GM21619 (cell line): ENCODE measurements at regions not wholly inside any gene's neighbourhood (a gene's known extent, or its start where the extent isn't known, plus 50 kb on each side); places are given as distances from the start of the nearest gene placed in this dataset.
"Not testable (repeated sequence)": the region's sequence is repeated elsewhere in the genome, so short reads cannot be mapped to it uniquely, and the experiment has no call there.

ENCODE experiments used
- ATAC-seq: cut with Tn5 transposase; IDR thresholded peaks from one replicate; pipeline ENCODE4 v1.9.1; 2021; ENCODE audit not compliant: unreplicated experiment

GRCh38 chr5:71905834-71906711 lies 187.0 kb downstream of the CARTPT start:
- no peak for ATAC-seq

DNA sequence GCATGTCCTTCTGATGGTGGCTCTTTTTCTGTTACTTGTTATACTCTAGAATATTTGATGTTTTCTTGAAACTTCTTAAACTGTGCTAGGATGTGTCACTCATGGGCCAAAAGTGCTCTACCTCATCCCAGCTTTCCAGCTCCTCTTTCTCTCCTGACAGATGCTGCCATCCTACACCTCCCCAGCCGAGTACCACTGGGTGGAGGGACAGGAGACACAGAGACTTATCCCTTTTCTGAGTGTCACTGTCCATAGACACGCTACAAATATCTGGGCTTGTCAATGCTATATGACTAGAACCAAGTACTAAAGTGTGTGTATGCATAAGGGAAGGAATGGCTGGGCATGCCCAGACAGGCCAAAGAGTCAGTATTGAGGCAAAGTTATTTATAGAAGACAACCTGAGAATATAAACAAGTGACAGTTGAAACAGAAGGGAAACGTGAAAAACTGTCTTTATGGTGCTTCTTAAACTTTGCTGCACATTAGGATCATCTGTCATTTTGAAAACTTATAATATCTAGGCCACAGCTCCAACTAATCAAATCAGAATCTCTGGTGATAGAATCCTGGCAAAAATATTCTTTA lies 188.0 kb downstream of the CARTPT start:
- no peak for ATAC-seq

DNA sequence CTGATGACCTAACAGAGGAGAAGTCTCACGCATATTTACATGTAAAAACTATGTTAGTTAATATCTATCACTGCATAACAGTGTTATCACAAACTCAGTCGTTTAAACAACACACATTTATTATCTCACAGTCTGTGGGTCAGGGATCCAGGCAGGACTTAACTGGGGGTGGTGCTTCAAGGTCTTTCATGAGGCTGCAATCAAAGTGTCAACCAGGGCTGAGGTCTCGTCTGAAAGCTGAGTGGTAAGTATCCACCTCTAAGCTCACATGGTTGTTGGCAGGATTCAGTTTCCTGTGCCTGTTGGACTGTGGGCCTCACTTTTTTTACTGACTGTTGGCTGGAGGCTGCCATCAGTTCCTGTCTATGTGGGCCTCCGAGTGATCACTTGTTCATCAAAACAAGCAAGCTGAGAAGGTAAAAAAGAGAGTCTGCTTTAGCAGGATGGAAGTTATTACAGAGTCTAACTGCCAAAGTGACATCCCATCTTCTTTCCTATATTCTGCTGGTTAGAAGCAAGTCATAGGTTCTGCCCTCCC lies 188.6 kb downstream of the CARTPT start:
- no peak for ATAC-seq

DNA sequence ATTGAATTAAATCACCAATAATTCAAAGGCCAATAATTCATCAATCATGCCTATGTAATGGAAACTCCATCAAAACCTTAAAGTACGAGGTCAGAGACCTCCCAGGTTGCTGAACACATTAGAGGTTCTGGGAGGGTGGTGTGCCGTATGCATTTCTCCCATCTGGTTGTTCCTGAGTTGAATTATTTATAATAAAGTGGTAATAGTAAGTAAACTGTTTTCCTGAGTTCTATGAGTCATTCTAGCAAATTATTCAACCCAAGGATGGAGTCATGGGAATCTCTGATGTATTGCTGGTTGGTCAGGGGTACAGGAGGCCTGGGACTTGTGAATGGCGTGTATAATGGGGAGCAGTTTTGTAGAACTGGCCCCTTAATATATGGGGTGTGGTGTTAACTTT lies 191.7 kb downstream of the CARTPT start:
- ATAC-seq = no peak

DNA sequence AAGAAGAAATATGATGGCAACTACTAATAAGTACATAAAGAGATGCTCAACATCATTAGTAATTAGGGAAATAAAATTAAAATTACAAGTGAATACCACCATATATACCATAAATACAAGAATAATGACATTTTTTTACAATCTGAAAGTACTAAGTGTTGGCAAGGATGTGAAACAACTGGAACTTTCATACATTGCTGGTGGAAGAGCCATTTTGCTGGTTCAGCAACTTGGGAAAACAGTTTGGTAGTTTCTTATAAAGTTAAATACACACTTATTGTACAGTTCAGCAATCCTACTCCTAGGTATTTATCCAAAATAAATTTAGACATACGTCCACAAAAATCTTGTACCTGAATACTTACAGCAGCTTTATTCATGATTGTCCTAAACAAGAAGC lies 192.9 kb downstream of the CARTPT start:
- ATAC-seq = no peak

DNA sequence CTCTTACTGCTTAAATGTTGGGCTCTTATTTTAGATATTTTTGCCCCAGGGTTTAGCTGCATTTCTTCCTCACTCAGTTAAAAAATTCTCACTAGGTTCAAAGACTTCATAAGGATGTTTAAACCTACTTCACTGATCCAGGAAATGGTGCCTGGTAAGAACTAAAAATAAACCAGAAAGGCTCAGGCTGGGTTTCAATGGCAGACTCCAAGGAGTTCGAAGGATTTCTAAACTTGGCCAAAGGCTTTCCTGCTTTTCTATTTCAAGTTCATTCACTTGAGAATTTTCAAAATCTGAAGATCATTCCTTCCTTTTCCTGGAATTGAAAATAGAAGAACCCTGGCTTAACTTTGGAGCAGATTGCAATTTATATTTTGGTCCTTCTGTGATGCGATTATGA lies 193.0 kb upstream of the MAP1B start:
- ATAC-seq = no peak

GRCh38 chr5:71922584-71923106 lies 184.6 kb upstream of the MAP1B start:
- ATAC-seq = no peak

- no peak for ATAC-seq
Observed at GRCh38 chr5:71923755-71924154, 183.5 kb upstream of the MAP1B start.

DNA sequence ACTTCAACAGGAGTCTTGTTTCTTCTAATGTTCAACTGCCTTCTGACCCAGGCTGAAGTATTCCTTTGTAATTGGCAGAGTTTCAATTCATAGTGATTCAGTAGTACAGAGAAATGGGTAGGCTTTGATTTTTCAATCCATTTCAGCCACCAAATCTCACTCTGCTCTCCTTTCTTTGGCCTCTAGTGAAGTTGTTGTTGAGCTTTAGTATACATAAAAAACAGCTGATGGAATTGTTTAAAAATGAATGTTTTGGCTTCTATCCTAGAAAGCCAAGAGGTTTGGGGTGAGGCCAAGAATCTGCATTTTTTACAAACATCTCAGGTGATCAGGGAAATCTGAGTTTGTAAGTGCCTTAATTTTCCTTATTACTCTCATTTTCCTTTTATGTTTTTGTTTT lies 182.9 kb upstream of the MAP1B start:
- no peak for ATAC-seq

DNA sequence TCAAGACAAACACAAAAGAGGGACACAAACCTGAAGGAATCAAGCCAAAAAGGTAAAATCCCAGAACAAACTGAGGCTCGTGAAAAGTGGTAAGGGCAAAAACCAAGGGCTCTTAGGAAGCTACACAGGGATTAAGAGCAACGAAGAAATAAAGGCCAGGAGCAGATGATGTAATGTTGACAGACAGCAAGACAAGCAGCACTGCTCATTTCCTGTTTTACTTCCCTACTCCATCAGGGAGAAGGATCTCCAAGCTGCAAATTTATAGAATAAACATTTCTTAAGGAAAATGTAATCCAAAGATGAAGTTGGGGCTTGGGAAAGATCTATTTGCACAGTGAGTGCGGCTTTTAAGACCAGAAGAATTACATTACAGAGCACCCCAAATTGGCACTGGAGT lies 182.3 kb upstream of the MAP1B start:
- ATAC-seq = no peak

DNA sequence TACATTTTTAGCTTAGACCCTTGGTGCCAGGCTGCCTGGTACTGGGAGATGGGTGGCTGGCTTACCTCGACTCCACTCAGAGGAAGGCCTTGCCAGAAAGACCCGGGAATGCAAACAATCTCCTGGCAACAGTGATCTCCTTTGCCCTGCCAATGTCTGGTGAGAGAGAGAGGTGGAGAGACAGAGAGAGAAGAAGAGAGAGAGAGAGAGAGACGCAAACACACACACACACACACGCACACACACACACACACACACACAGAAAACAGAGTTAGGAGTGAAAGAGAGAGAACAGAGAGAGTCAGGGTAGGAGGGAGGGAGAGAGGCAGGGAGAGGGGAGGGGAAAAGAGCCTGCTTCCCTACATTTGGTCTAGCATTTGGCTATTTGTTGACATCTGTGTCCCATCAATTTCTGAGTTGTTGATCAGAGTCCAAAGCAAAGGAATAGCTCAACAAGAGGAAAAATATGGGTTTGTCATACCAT lies 181.6 kb upstream of the MAP1B start:
- no peak for ATAC-seq

- no peak for ATAC-seq
Observed at GRCh38 chr5:71929003-71929402, 178.3 kb upstream of the MAP1B start.

- ATAC-seq = not testable (repeated sequence)
Observed at GRCh38 chr5:71930554-71930953, 176.7 kb upstream of the MAP1B start.

DNA sequence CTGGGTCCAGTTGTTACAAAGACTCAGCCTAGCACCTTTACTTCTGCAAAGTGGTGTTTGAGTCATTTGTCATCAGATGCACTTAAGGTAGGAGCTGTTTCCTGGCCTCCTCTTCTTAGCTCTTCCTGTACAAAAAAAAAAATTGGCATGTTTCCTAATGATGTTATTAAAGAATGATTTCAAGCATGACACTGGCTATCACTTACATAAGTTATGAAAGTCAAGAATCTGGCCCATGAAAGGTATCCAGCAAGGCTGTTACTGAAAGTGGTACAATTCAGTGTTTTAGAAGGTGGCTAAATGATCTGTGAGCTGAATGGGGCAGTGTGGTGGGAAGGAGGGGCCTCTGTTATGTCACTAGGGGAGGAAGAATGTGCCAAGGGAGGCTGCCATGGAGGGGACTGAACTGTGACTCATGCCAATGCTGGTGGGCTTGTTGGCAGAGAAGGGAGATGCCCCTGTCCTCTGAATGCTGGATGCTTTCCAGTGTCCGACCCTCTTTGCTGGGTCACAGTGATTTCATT lies 175.1 kb upstream of the MAP1B start:
- no peak for ATAC-seq

GRCh38 chr5:71932655-71933338 lies 174.5 kb upstream of the MAP1B start:
- ATAC-seq = no peak

GRCh38 chr5:71934322-71934721 lies 173.0 kb upstream of the MAP1B start:
- ATAC-seq = no peak

DNA sequence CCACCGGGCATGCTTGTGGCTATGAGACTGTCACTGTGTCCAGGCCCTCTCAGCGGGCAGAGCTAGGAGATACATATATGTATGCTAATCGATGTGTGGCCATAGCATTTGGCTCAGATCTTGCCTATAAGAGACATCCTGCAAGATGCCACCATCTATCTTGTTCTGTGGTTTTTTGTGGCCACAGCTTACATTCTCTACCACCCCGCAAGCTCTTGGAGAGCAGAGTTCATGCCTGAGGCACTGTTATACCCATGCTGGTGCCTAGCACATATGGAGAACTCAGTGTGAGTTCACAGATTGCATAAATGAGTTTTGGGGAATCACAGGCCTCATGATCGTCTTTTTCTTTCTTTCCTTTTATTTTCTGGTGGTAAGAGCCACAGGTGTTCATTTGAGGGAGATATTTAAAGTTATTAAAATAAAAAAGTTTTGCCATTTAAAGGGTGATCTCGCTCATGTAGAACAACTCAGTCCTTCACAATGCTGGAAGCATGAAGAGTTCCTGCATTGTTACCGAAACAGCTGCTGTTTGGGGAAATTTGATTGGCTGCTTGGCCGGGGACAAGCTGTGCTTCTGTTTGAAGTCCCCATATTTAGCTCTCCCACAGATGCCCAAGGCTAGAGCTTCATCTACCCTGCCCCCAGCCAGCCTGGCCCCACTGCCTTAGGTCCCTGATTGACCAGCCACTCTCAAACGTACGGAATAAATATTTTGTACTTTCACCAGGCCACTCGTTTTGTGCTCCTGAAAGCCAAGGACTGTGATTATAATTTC lies 169.2 kb upstream of the MAP1B start:
- no peak for ATAC-seq

DNA sequence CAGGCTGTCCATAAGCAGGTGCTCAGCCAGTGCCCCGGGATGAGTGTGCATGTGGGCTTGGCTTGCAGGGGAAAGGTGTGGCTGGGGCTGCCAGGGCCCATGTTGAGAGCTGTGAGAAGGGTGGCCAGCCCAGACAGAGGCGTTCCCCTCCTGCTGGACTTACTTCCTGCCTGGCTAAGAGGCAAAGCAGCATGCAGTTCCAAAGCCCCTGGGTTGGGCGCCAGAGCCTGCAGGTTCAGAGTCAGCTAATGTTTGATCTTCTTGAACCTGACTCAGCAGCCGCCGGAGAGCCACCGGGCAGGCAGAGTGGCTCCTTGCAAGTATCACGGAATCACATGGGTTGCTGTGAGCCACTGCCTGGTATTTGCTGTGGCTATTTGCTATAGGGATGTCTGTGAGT lies 168.4 kb upstream of the MAP1B start:
- no peak for ATAC-seq

DNA sequence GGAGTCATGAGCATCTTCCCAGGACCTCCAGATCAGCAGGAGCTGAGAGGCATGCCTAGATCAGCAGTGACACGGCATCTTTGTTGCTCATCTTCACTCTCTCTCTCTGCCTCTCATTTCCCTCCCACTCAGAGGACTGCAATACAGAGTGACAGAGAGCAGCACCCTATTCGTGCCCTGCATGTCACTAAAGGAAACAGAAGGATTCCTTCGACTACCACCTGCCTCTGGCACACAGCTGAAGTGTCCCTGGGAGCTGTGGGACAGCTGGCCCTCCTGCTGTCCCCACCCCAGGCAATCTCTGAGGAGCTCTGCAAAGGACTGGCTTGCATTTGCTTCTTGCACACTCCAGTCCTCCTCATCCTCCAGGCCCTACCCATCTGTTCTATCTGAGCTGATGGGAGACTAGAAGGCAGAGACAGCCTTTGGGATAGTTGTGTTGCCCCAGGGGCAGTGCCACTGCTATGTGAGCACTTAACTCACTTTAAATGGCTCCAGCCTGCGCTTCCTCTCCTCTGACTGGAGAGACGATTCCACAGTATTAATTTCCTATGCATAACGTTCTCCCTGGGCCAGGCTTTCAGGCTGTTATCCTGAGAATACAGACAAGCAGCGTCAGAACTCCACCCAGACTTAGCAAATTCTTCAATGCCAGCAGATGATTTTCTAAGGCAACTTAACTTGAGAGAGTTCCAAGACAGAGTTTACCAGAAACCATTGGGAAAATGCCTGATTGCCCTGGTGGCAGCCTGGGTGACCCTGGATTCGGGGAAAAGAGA lies 167.6 kb upstream of the MAP1B start:
- no peak for ATAC-seq

DNA sequence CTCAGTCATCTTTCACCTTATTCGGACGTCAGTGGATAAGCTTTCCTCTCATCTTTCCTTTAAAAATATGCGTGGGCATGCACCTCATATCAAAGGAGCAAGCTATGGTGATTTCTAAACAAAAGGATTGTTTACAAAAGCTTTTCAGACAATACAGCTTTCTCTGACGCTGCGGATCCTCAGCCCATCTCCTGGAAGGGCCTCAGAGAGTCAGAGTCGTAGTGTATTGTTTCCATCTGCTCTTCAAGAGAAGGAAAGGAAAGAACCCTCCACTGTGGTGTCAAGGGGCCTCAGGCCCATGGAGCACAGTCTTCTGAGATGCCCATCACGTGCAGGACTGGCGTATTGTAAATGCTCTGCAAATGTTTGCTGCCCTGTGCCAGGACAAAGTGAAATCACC lies 163.4 kb upstream of the MAP1B start:
- no peak for ATAC-seq
